ENCODE measurements at regions not wholly inside any gene's neighbourhood (a gene's known extent, or its start where the extent isn't known, plus 50 kb on each side); places are given as distances from the start of the nearest gene placed in this dataset.

- Mint-ChIP-seq H3K27me3 (peaks cover 48% of the 10 kb centered on the region), H3K4me1 (no peaks in the 10 kb centered on the region), H3K4me3 (no peak overlapping the region), H3K27ac (no peak overlapping the region), H3K9me3 (ENCODE audit: low read depth) (peaks cover 2% of the 10 kb centered on the region), H3K36me3 (no peaks in the 10 kb centered on the region)
- ATAC-seq (no peak), DNase-seq (no peak)
- CTCF ChIA-PET = no interaction called here
These were observed 137.1 kb upstream of the VRK1 start for GRCh38 chr14:96660123-96660522.

- no peak overlapping the region for H3K4me3 Mint-ChIP-seq
- H3K4me1 Mint-ChIP-seq = no peaks in the 10 kb centered on the region
- H3K36me3 Mint-ChIP-seq = no peaks in the 10 kb centered on the region
- peaks cover 2% of the 10 kb centered on the region for H3K9me3 Mint-ChIP-seq (ENCODE audit: low read depth)
- CTCF ChIA-PET = no interaction called here
- DNase-seq (no peak), ATAC-seq (no peak)
- no peak overlapping the region for H3K27ac Mint-ChIP-seq
- H3K27me3 Mint-ChIP-seq = peaks cover 48% of the 10 kb centered on the region
These were observed 136.5 kb upstream of the VRK1 start for GRCh38 chr14:96660667-96661066.

- H3K4me1 Mint-ChIP-seq = no peaks in the 10 kb centered on the region
- H3K27me3 Mint-ChIP-seq = peaks cover 54% of the 10 kb centered on the region
- no peak overlapping the region for H3K4me3 Mint-ChIP-seq
These were observed 135.8 kb upstream of the VRK1 start for GRCh38 chr14:96661244-96661969.

GRCh38 chr14:96662116-96662970, 134.8 kb upstream of the VRK1 start:
- Mint-ChIP-seq H3K4me1 (no peaks in the 10 kb centered on the region), H3K27me3 (peaks cover 54% of the 10 kb centered on the region), H3K9me3 (ENCODE audit: low read depth) (no peaks in the 10 kb centered on the region), H3K4me3 (no peak overlapping the region), H3K36me3 (no peaks in the 10 kb centered on the region), H3K27ac (no peak overlapping the region)
- ATAC-seq (no peak), DNase-seq (no peak)
- CTCF ChIA-PET = no interaction called here

More at GRCh38 chr14:96661244-96661969, 135.8 kb upstream of the VRK1 start:
- CTCF ChIA-PET = no interaction called here
- Mint-ChIP-seq H3K9me3 (ENCODE audit: low read depth) (peaks cover 2% of the 10 kb centered on the region), H3K27ac (no peak overlapping the region), H3K36me3 (no peaks in the 10 kb centered on the region)
- no peak for ATAC-seq
- DNase-seq = no peak

GRCh38 chr14:96663076-96663475, 134.1 kb upstream of the VRK1 start:
- Mint-ChIP-seq H3K9me3 (ENCODE audit: low read depth) (no peaks in the 10 kb centered on the region), H3K4me3 (no peak overlapping the region)

GRCh38 chr14:96663491-96664067, 133.6 kb upstream of the VRK1 start:
- peaks cover 57% of the 10 kb centered on the region for H3K27me3 Mint-ChIP-seq
- DNase-seq (no peak), ATAC-seq (no peak)
- H3K9me3 Mint-ChIP-seq (ENCODE audit: low read depth) = no peaks in the 10 kb centered on the region
- no peaks in the 10 kb centered on the region for H3K36me3 Mint-ChIP-seq
- CTCF ChIA-PET = no interaction called here
- no peak overlapping the region for H3K4me3 Mint-ChIP-seq
- no peaks in the 10 kb centered on the region for H3K4me1 Mint-ChIP-seq
- H3K27ac Mint-ChIP-seq = no peak overlapping the region

More at GRCh38 chr14:96663076-96663475, 134.1 kb upstream of the VRK1 start:
- CTCF ChIA-PET = no interaction called here
- Mint-ChIP-seq H3K27me3 (peaks cover 54% of the 10 kb centered on the region), H3K27ac (no peak overlapping the region), H3K4me1 (no peaks in the 10 kb centered on the region), H3K36me3 (no peaks in the 10 kb centered on the region)
- DNase-seq (no peak), ATAC-seq (no peak)

GRCh38 chr14:96666088-96666487, 131.1 kb upstream of the VRK1 start:
- CTCF ChIA-PET = no interaction called here
- Mint-ChIP-seq H3K4me3 (no peak overlapping the region), H3K4me1 (no peaks in the 10 kb centered on the region), H3K27ac (no peak overlapping the region), H3K27me3 (peaks cover 44% of the 10 kb centered on the region), H3K36me3 (no peaks in the 10 kb centered on the region), H3K9me3 (ENCODE audit: low read depth) (no peaks in the 10 kb centered on the region)
- DNase-seq (no peak), ATAC-seq (no peak)

- Mint-ChIP-seq H3K27ac (no peak overlapping the region), H3K9me3 (ENCODE audit: low read depth) (no peaks in the 10 kb centered on the region), H3K4me1 (no peaks in the 10 kb centered on the region), H3K27me3 (peaks cover 29% of the 10 kb centered on the region), H3K4me3 (no peak overlapping the region), H3K36me3 (no peaks in the 10 kb centered on the region)
- CTCF ChIA-PET = no interaction called here
- ATAC-seq (no peak), DNase-seq (no peak)
These were observed 126.8 kb upstream of the VRK1 start for GRCh38 chr14:96670391-96670790.

GRCh38 chr14:96671218-96671617, 126.0 kb upstream of the VRK1 start:
- Mint-ChIP-seq H3K4me1 (no peaks in the 10 kb centered on the region), H3K4me3 (no peak overlapping the region), H3K9me3 (ENCODE audit: low read depth) (no peaks in the 10 kb centered on the region), H3K27ac (no peak overlapping the region), H3K27me3 (peaks cover 27% of the 10 kb centered on the region), H3K36me3 (no peaks in the 10 kb centered on the region)
- no peak for DNase-seq
- ATAC-seq = no peak
- CTCF ChIA-PET = no interaction called here

- CTCF ChIA-PET = no interaction called here
These were observed 123.5 kb upstream of the VRK1 start for GRCh38 chr14:96673706-96674105.

GRCh38 chr14:96674121-96674520, 123.1 kb upstream of the VRK1 start:
- Mint-ChIP-seq H3K27ac (no peak overlapping the region), H3K36me3 (no peaks in the 10 kb centered on the region), H3K4me3 (no peak overlapping the region), H3K9me3 (ENCODE audit: low read depth) (no peaks in the 10 kb centered on the region), H3K4me1 (no peaks in the 10 kb centered on the region), H3K27me3 (peaks cover 30% of the 10 kb centered on the region)
- DNase-seq (no peak), ATAC-seq (no peak)
- CTCF ChIA-PET = no interaction called here

More at GRCh38 chr14:96673706-96674105, 123.5 kb upstream of the VRK1 start:
- H3K4me3 Mint-ChIP-seq = no peak overlapping the region
- DNase-seq (no peak), ATAC-seq (no peak)
- H3K36me3 Mint-ChIP-seq = no peaks in the 10 kb centered on the region
- no peaks in the 10 kb centered on the region for H3K9me3 Mint-ChIP-seq (ENCODE audit: low read depth)
- no peaks in the 10 kb centered on the region for H3K4me1 Mint-ChIP-seq
- no peak overlapping the region for H3K27ac Mint-ChIP-seq
- H3K27me3 Mint-ChIP-seq = peaks cover 30% of the 10 kb centered on the region

GRCh38 chr14:96676166-96676565, 121.0 kb upstream of the VRK1 start:
- CTCF ChIA-PET = no interaction called here
- Mint-ChIP-seq H3K36me3 (no peaks in the 10 kb centered on the region), H3K4me3 (no peak overlapping the region), H3K27ac (no peak overlapping the region), H3K9me3 (ENCODE audit: low read depth) (no peaks in the 10 kb centered on the region), H3K27me3 (peaks cover 27% of the 10 kb centered on the region), H3K4me1 (no peaks in the 10 kb centered on the region)
- DNase-seq (no peak), ATAC-seq (no peak)

- DNase-seq = no peak
- Mint-ChIP-seq H3K36me3 (no peaks in the 10 kb centered on the region), H3K4me3 (no peak overlapping the region), H3K4me1 (no peaks in the 10 kb centered on the region), H3K9me3 (ENCODE audit: low read depth) (no peaks in the 10 kb centered on the region), H3K27me3 (peaks cover 16% of the 10 kb centered on the region), H3K27ac (no peak overlapping the region)
- no peak for ATAC-seq
- CTCF ChIA-PET = no interaction called here
These were observed 115.4 kb upstream of the VRK1 start for GRCh38 chr14:96681829-96682228.

GRCh38 chr14:96682401-96682800, 114.8 kb upstream of the VRK1 start:
- Mint-ChIP-seq H3K4me3 (no peak overlapping the region), H3K9me3 (ENCODE audit: low read depth) (no peaks in the 10 kb centered on the region), H3K4me1 (no peaks in the 10 kb centered on the region), H3K27me3 (peaks cover 12% of the 10 kb centered on the region), H3K36me3 (no peaks in the 10 kb centered on the region), H3K27ac (no peak overlapping the region)
- ATAC-seq (no peak), DNase-seq (no peak)
- CTCF ChIA-PET = no interaction called here
